Esophagus muscularis mucosa (tissue), 4 donors: ENCODE measurements at regions not wholly inside any gene's neighbourhood (a gene's known extent, or its start where the extent isn't known, plus 50 kb on each side); places are given as distances from the start of the nearest gene placed in this dataset.

ENCODE experiments used
- EP300 ChIP-seq: sonication (generic); formaldehyde crosslinking; IDR thresholded peaks from one replicate; pipeline ENCODE4 v1.6.1; 2017; ENCODE audit warnings: antibody characterized with exemption
- POLR2A ChIP-seq: fragments of 450-650 bp; IDR thresholded peaks from one replicate; pipeline ENCODE4 v1.6.1; 2017; ENCODE audit warnings: antibody characterized with exemption, moderate library complexity, mild to moderate bottlenecking, low read depth
- POLR2AphosphoS5 ChIP-seq, 2 donors: sonication (generic); formaldehyde crosslinking; IDR thresholded peaks; one replicate each; pipeline ENCODE4 v1.6.1; 2017; ENCODE audit warnings: antibody characterized with exemption in 2 of 2
- TF ChIP-seq, protein P1 (sequence below), 3 experiments: fragments of 200-600 bp in 2 of 3; fragments of 450-650 bp in 1 of 3; sonication (generic) in 2 of 3; IDR thresholded peaks; one replicate each; pipeline ENCODE4 v1.5.1; 2017 to 2019; ENCODE audit warnings: antibody characterized with exemption in 3 of 3, mild to moderate bottlenecking in 2 of 3, moderate library complexity in 1 of 3

- TF ChIP-seq, protein P1, sequence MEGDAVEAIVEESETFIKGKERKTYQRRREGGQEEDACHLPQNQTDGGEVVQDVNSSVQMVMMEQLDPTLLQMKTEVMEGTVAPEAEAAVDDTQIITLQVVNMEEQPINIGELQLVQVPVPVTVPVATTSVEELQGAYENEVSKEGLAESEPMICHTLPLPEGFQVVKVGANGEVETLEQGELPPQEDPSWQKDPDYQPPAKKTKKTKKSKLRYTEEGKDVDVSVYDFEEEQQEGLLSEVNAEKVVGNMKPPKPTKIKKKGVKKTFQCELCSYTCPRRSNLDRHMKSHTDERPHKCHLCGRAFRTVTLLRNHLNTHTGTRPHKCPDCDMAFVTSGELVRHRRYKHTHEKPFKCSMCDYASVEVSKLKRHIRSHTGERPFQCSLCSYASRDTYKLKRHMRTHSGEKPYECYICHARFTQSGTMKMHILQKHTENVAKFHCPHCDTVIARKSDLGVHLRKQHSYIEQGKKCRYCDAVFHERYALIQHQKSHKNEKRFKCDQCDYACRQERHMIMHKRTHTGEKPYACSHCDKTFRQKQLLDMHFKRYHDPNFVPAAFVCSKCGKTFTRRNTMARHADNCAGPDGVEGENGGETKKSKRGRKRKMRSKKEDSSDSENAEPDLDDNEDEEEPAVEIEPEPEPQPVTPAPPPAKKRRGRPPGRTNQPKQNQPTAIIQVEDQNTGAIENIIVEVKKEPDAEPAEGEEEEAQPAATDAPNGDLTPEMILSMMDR (IDR thresholded peaks at IDR 0.05) = no peak
- TF ChIP-seq POLR2AphosphoS5 (IDR thresholded peaks at IDR 0.05) (no peak), EP300 (no peak), POLR2A (no peak)
Measured at GRCh38 chr11:96815236-96815635, 425.4 kb downstream of the JRKL start.
